Neutrophil (primary cell): ENCODE measurements at regions not wholly inside any gene's neighbourhood (a gene's known extent, or its start where the extent isn't known, plus 50 kb on each side); places are given as distances from the start of the nearest gene placed in this dataset.

Experiments
- H3K27ac ChIP-seq: fragments of 200-600 bp; sonication (generic); 2 replicates; pipeline ENCODE4 v1.5.1; 2016; ENCODE audit warnings: mild to moderate bottlenecking, moderate library complexity
- H3K27me3 ChIP-seq: fragments of 200-600 bp; sonication (generic); 2 replicates; pipeline ENCODE4 v1.6.0; 2016; ENCODE audit warnings: mild to moderate bottlenecking
- H3K36me3 ChIP-seq: fragments of 200-600 bp; sonication (generic); 2 replicates; pipeline ENCODE4 v1.5.1; 2017
- H3K4me1 ChIP-seq, 2 experiments: fragments of 200-600 bp in 1 of 2; sonication (generic) in 1 of 2; 1 replicate in 1 of 2; 2 replicates in 1 of 2; pipeline versions ENCODE4 v1.5.1 to v1.6.1; 2013 to 2016; ENCODE audit warnings: low read depth in 1 of 2, low read length in 1 of 2, mild to moderate bottlenecking in 1 of 2, moderate library complexity in 1 of 2; ENCODE audit not compliant: control insufficient read depth in 1 of 2, insufficient read depth in 1 of 2
- H3K4me3 ChIP-seq, 2 experiments: fragments of 200-600 bp in 1 of 2; sonication (generic) in 1 of 2; 1 replicate in 1 of 2; 2 replicates in 1 of 2; pipeline ENCODE4 v1.5.1; 2013 to 2016; ENCODE audit warnings: low read depth in 1 of 2, low read length in 1 of 2, mild to moderate bottlenecking in 1 of 2, moderate library complexity in 1 of 2
- H3K9me3 ChIP-seq: fragments of 200-600 bp; sonication (generic); 2 replicates; pipeline ENCODE4 v1.5.1; 2016
- TF ChIP-seq, protein P1 (sequence below): fragments of 200-600 bp; sonication (generic); IDR thresholded peaks from 2 replicates; pipeline ENCODE4 v1.5.1; 2016; ENCODE audit warnings: antibody characterized with exemption

GRCh38 chr13:59348617-59349016 lies 815.1 kb downstream of the DIAPH3 start:
- Histone ChIP-seq H3K4me3 (no peak overlapping the region), H3K36me3 (no peaks in the 10 kb centered on the region), H3K4me1 (no peaks in the 10 kb centered on the region), H3K27ac (no peak overlapping the region), H3K27me3 (no peaks in the 10 kb centered on the region), H3K9me3 (no peaks in the 10 kb centered on the region)
- TF ChIP-seq, protein P1, sequence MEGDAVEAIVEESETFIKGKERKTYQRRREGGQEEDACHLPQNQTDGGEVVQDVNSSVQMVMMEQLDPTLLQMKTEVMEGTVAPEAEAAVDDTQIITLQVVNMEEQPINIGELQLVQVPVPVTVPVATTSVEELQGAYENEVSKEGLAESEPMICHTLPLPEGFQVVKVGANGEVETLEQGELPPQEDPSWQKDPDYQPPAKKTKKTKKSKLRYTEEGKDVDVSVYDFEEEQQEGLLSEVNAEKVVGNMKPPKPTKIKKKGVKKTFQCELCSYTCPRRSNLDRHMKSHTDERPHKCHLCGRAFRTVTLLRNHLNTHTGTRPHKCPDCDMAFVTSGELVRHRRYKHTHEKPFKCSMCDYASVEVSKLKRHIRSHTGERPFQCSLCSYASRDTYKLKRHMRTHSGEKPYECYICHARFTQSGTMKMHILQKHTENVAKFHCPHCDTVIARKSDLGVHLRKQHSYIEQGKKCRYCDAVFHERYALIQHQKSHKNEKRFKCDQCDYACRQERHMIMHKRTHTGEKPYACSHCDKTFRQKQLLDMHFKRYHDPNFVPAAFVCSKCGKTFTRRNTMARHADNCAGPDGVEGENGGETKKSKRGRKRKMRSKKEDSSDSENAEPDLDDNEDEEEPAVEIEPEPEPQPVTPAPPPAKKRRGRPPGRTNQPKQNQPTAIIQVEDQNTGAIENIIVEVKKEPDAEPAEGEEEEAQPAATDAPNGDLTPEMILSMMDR = no peak

DNA sequence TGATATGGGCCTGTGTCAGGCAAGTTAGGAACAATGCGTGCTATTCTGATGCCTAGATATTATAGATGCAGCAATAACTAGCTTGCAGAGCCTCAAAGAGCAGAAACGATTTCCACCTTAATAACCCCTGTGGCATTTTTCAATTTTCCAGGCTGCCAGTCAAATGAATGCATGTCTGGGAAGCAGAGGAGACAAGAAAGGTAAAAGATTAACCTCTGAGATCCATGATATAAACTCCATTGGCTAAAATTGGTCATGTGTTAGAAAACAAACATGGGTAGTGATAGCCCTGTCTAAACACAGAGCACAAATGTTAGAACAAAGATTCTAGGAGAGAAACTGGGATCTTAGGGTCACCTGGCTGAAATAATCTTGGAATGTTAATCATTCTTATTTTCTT lies 811.1 kb downstream of the DIAPH3 start:
- Histone ChIP-seq H3K27ac (no peak overlapping the region), H3K27me3 (no peaks in the 10 kb centered on the region), H3K9me3 (no peaks in the 10 kb centered on the region), H3K4me1 (peaks cover 10 to 23% of the 10 kb centered on the region in 2 experiments), H3K4me3 (no peak overlapping the region), H3K36me3 (no peaks in the 10 kb centered on the region)
- TF ChIP-seq, protein P1 = no peak

- Histone ChIP-seq H3K4me1 (peaks cover 25 to 43% of the 10 kb centered on the region in 2 experiments), H3K27me3 (no peaks in the 10 kb centered on the region), H3K27ac (no peak overlapping the region), H3K36me3 (no peaks in the 10 kb centered on the region), H3K9me3 (no peaks in the 10 kb centered on the region), H3K4me3 (no peak overlapping the region)
- TF ChIP-seq, protein P1 = no peak
These were observed 808.9 kb downstream of the DIAPH3 start for GRCh38 chr13:59354665-59355369.

- Histone ChIP-seq H3K27me3 (no peaks in the 10 kb centered on the region), H3K9me3 (no peaks in the 10 kb centered on the region), H3K4me3 (no peak overlapping the region), H3K27ac (no peak overlapping the region), H3K4me1 (peaks cover 31 to 55% of the 10 kb centered on the region in 2 experiments), H3K36me3 (no peaks in the 10 kb centered on the region)
- TF ChIP-seq, protein P1 = no peak
These were observed 807.1 kb downstream of the DIAPH3 start for GRCh38 chr13:59356607-59357006.

GRCh38 chr13:59358014-59358413 lies 805.7 kb downstream of the DIAPH3 start:
- no peak overlapping the region for H3K27ac ChIP-seq
- H3K27me3 ChIP-seq = no peaks in the 10 kb centered on the region
- no peaks in the 10 kb centered on the region for H3K36me3 ChIP-seq
- no peak overlapping the region for H3K4me3 ChIP-seq
- TF ChIP-seq, protein P1 = no peak
- H3K9me3 ChIP-seq = no peaks in the 10 kb centered on the region
- peaks cover 31 to 55% of the 10 kb centered on the region in 2 experiments for H3K4me1 ChIP-seq
